HPDE6-E6E7 (cell line): ENCODE measurements at regions not wholly inside any gene's neighbourhood (a gene's known extent, or its start where the extent isn't known, plus 50 kb on each side); places are given as distances from the start of the nearest gene placed in this dataset.

Experiments
- DNase-seq: peaks from one replicate; pipeline ENCODE4 v3.0.0; 2011; ENCODE audit warnings: missing footprints; ENCODE audit errors: extremely low spot score

DNA sequence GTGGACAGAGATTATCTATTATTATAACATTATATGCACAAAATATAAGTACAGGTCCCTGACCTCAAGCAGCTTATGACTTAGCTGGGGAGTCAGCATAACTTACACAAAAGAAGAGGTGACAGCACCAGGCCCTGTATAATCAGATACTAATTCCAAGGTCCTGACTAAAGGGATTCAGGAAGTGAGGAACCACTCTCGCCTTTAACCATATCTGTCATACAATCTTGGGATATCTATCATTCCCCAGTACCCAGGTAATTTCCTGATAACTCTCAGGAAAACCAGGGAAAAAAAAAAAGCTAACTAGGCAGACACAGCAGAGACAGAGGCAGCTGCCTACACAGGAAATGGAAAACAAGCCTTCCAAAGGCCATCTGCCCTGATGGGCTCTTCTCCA lies 78.5 kb upstream of the CAMK1G start:
- DNase-seq = no peak

DNA sequence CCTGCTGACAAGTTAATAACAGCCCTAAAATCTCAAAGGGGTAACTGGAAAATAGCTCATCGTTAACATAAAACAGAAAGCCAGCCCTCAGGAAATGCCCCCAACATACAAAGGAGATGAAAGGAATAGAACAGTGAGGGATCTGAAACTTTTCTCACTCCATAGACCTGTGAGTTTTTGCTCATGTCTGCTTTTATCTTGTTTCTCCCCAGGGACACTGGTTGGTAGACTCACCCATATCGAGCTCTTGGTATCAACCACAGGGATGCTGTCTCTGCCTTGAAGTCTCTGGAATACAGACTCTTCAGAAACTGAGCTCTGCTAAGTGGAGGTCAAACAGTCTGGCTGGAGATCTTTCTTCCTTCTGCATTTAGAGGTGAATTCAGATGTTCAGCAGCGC lies 77.4 kb upstream of the CAMK1G start:
- DNase-seq = no peak

- DNase-seq = no peak
Measured at GRCh38 chr1:209509039-209509438, 74.5 kb upstream of the CAMK1G start.

DNA sequence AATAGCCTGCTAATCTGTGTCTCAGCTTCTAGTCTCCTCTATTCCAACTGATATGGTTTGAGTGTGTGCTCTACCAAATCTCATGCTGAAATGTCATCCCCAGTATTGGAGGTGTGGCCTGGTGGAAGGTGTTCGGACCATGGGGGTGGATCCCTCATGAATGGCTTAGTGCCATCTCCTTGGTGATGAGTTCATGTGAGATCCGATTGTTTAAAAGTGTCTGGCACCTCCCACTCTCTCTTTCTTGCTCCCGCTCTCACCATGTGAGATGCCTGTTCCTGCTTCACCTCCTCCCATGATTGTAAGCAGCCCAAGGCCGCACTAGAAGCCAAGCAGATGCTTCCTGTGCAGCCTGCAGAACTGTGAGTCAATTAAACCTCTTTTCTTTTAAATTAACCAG lies 73.5 kb upstream of the CAMK1G start:
- DNase-seq = no peak

- DNase-seq = no peak
Measured at GRCh38 chr1:209511169-209511568, 72.3 kb upstream of the CAMK1G start.

DNA sequence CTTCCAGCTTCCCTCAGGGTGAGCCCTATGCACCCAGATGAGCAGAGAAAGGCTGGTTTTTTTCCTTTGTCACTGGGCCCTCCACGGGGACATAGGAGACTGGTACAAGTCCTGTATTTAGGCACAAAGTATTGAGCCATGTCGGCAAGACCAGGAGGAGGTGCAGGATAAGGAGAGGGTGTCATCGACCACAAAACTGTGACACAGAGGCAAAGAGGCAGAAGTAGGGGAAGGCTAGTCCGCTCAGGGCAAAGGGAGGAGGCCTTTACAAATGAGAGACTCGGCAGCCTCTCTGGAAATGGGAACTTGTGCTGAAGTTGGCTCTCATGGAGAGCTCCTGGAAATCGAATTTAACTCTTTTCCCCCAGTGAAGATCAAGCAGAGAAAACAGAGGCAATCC lies 70.7 kb upstream of the CAMK1G start:
- DNase-seq = no peak

DNA sequence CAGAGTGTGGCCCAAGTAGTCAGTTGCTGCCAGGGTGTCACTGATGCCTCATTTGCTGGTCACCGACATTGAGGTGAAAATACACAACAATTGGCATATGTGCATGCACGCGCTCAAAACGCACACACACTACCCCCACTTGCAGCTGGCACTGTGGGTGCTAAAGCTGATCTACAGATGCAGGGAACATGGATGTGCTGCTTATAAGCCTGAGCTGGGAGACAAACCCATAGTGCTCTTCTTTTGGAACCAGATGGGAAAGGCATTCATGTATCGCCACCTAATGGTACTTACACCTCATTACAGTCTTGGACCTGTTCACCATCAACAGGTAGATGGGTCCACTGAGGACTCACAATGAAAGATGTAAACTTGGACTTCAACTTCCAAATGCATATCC lies 70.3 kb upstream of the CAMK1G start:
- peak; percentile 69 for DNase-seq

DNA sequence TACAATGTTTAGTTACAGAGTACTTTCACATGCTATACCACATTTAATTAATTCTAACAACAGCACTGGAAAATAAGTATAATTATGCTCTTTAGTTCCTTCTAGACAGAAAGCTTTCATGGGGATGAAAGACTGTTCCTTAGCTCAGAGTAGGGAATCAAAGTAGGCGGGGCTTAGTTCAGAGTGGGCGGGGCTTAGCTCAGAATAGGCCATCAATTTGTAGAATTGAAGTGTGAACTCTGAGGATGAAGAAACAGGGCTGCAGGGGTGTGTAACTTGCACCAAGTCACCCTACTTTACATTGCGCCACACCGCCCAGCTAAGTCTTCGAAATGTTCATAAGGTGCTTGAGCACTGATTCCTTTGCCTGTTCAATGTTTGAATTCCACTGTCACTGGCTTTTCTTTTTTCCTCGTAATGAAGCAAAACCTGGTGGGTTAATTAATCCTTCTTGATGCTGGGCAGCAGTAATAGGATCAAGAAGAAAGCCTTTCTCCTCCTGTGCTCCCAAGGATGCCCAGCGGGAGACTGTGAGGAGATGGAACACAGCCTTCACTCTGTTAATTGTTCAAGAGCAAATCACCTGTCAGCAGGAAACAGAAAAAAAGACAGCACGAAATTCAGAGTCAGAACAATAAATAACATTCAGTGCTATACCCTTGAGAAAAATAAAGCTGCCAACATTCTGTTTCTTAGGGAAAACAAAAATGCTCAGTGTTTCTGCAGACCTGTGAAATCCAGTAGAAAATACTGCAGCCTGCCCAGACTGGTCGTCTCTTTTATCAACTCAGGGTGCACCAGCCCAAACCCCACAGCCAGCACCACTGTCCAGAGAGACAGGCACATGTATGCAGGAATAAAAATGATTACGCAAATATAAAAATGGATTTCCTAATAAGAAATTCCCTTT lies 66.5 kb upstream of the CAMK1G start:
- DNase-seq = no peak

GRCh38 chr1:209517681-209518050 lies 65.8 kb upstream of the CAMK1G start:
- DNase-seq = no peak

- DNase-seq = no peak
Measured at GRCh38 chr1:209519786-209520185, 63.7 kb upstream of the CAMK1G start.

GRCh38 chr1:209522826-209523225 lies 60.7 kb upstream of the CAMK1G start:
- DNase-seq = no peak

DNA sequence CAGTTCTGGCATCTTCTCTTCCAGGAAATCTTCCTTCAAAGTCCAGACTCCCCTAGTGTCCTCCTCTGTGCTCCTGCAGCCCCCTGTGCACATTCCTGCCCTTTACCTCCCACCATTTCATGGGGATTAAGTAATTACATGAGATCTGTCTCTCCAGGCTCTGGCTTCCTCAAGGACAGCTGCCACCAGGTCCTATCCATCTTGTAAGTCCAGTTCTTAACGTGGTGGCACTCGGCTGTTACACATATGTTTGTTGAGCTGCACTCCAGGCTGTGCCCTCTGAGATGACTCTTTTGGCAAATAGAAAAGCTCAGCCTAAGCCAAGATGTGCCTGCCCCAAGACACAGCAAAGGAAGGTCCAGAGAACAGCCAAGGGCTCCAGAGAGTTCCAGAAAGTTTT lies 57.4 kb upstream of the CAMK1G start:
- no peak for DNase-seq

GRCh38 chr1:209527372-209527771 lies 56.1 kb upstream of the CAMK1G start:
- DNase-seq = no peak

GRCh38 chr1:209527993-209528717 lies 55.4 kb upstream of the CAMK1G start:
- DNase-seq = peak; percentile 42

GRCh38 chr1:209529233-209529632 lies 54.3 kb upstream of the CAMK1G start:
- DNase-seq = no peak

GRCh38 chr1:209531006-209531405 lies 52.5 kb upstream of the CAMK1G start:
- no peak for DNase-seq

DNA sequence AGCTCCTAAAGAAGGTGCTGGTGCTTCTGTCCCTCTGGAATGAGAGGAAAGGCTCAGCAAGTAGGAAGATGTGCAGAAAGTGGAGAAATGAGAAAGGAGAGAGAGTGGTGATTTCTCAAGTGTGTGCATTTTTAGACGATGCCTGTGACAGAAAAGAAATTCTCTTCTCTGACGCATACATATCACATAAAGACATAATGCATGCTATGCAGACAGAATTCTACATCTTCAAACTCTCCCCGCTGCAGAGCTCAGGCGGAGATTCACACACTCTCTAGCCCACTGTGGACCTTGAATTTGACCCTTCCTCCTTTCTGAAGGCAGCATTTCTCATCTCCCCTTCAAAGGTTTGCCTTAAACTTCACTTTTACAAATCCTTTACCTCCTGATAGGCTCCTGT lies 52.0 kb upstream of the CAMK1G start:
- no peak for DNase-seq
